ENCODE measurements at regions not wholly inside any gene's neighbourhood (a gene's known extent, or its start where the extent isn't known, plus 50 kb on each side); places are given as distances from the start of the nearest gene placed in this dataset.

DNA sequence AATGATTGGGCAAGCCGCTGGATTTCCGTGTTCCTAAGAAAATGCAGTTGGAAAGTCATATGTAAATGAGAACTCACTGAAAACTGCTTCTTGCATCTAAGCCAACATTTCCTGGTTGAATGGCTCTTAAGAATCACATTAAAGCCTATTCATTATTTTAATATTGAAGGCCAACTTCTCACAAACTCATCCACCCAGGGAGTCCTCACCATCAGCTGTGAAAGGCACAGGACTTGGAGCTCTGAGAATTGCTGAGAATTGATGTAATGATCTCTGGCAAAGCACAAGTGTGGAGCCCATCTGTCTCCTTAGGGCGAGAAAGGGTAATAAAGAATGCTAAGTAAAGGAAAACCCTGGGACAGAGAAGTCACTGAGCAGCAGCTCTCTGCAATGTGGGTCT is 55.9 kb upstream of the APCDD1 start:
- Histone ChIP-seq H3K36me3 (ENCODE audit: control insufficient read depth in 1 of 2, insufficient read depth in 2 of 2, low read length in 2 of 2) (no peaks in the 10 kb centered on the region), H2AFZ (ENCODE audit: low read depth, low read length, poor library complexity, severe bottlenecking) (no peak overlapping the region), H4K20me1 (ENCODE audit: insufficient read depth) (no peaks in the 10 kb centered on the region), H3K27me3 (ENCODE audit: insufficient read depth, low read length) (peaks cover 19% of the 10 kb centered on the region), H3K79me2 (ENCODE audit: insufficient read depth, low read length) (no peaks in the 10 kb centered on the region), H3K9ac (ENCODE audit: low read length) (no peak overlapping the region), H3K4me3 (replicated peaks in 1 of 2; ENCODE audit: low read depth in 1 of 2, low read length in 2 of 2) (no peak overlapping the region), H3K27ac (ENCODE audit: low read depth, low read length) (no peak overlapping the region), H3K4me1 (ENCODE audit: control insufficient read depth in 1 of 2, insufficient read depth in 2 of 2, low read length in 2 of 2) (no peaks in the 10 kb centered on the region), H3K9me2 (ENCODE audit: insufficient read depth) (no peaks in the 10 kb centered on the region), H3K4me2 (ENCODE audit: low read length) (no peak overlapping the region), H3K9me3 (ENCODE audit: control insufficient read depth in 1 of 2, insufficient read depth in 1 of 2, low read depth in 1 of 2, low read length in 2 of 2) (no peaks in the 10 kb centered on the region)
- no peak for ATAC-seq
- ChIA-PET RAD21 (ENCODE audit: low non-redundant PET in 1 of 2, low total read pairs in 2 of 2, uncharacterized antibody in 2 of 2, unreplicated experiment in 2 of 2) (no interaction called here), POLR2A (no interaction called here), CTCF (no interaction called here)
- no peak for TF ChIP-seq POLR2AphosphoS5 (IDR thresholded peaks at IDR 0.05; ENCODE audit: low read depth, low read length)
- BruUV-seq (replicated peaks) = no TSS peak
- intact Hi-C loops (cut with micrococcal nuclease) = no loop called here
- no peak for DNase-seq (ENCODE audit: low read depth, low spot score)

DNA sequence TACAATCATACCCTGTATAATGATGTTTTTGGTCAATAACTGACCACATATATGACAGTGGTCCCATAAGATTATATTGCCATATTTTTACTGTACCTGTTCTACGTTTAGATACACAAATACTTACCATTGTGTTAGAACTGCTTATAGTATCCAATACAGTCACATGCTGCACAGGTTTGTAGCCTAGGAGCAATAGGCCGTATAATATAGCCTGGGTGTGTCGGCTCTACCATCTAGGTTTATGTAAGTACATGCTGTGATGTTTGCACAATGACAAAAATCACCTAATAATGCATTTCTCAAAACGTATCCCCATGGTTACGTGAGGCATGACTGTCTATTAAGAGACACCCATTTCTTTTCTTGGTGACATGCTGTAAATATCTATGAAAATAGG is 55.0 kb upstream of the APCDD1 start:
- no TSS peak for BruUV-seq (replicated peaks)
- no peaks in the 10 kb centered on the region for H3K36me3 ChIP-seq (ENCODE audit: control insufficient read depth in 1 of 2, insufficient read depth in 2 of 2, low read length in 2 of 2)
- ChIA-PET RAD21 (ENCODE audit: low non-redundant PET in 1 of 2, low total read pairs in 2 of 2, uncharacterized antibody in 2 of 2, unreplicated experiment in 2 of 2) (no interaction called here), CTCF (no interaction called here), POLR2A (no interaction called here)
- no peak overlapping the region for H2AFZ ChIP-seq (ENCODE audit: low read depth, low read length, poor library complexity, severe bottlenecking)
- no peak overlapping the region for H3K9ac ChIP-seq (ENCODE audit: low read length)
- intact Hi-C loops (cut with micrococcal nuclease) = no loop called here
- DNase-seq (ENCODE audit: low read depth, low spot score) (no peak), ATAC-seq (no peak)
- no peak overlapping the region for H3K4me3 ChIP-seq (replicated peaks in 1 of 2; ENCODE audit: low read depth in 1 of 2, low read length in 2 of 2)
- H3K27ac ChIP-seq (ENCODE audit: low read depth, low read length) = no peak overlapping the region
- H3K79me2 ChIP-seq (ENCODE audit: insufficient read depth, low read length) = no peaks in the 10 kb centered on the region
- no peaks in the 10 kb centered on the region for H4K20me1 ChIP-seq (ENCODE audit: insufficient read depth)
- H3K9me3 ChIP-seq (ENCODE audit: control insufficient read depth in 1 of 2, insufficient read depth in 1 of 2, low read depth in 1 of 2, low read length in 2 of 2) = no peaks in the 10 kb centered on the region
- no peak overlapping the region for H3K4me2 ChIP-seq (ENCODE audit: low read length)
- no peaks in the 10 kb centered on the region for H3K4me1 ChIP-seq (ENCODE audit: control insufficient read depth in 1 of 2, insufficient read depth in 2 of 2, low read length in 2 of 2)
- peaks cover 24% of the 10 kb centered on the region for H3K27me3 ChIP-seq (ENCODE audit: insufficient read depth, low read length)
- H3K9me2 ChIP-seq (ENCODE audit: insufficient read depth) = no peaks in the 10 kb centered on the region
- no peak for TF ChIP-seq FOSL1 (IDR thresholded peaks at IDR 0.05; ENCODE audit: low read depth)
- no peak for TF ChIP-seq SP1 (IDR thresholded peaks at IDR 0.05; ENCODE audit: low read depth)

Data from HCT116 (cell line).